Stimulated activated CD4-positive, alpha-beta T cell treated with anti-CD3 and anti-CD28 coated beads, Interleukin-1b, Interleukin-23, amount 100 ng/mL, for 24 hours (primary cell): ENCODE measurements at regions not wholly inside any gene's neighbourhood (a gene's known extent, or its start where the extent isn't known, plus 50 kb on each side); places are given as distances from the start of the nearest gene placed in this dataset.
"Not testable (repeated sequence)": the region's sequence is repeated elsewhere in the genome, so short reads cannot be mapped to it uniquely, and the experiment has no call there.

Experiments
- DNase-seq, 4 experiments: peaks; one replicate each; pipeline ENCODE4 v3.0.0-alpha.2; 2020; ENCODE audit warnings: low read depth in 4 of 4, low spot score in 1 of 4

GRCh38 chr5:106086352-106086751 lies 1584.4 kb downstream of the EFNA5 start:
- DNase-seq, result no peak

GRCh38 chr5:106085556-106085955 lies 1585.2 kb downstream of the EFNA5 start:
- no peak for DNase-seq

GRCh38 chr5:106085136-106085535 lies 1585.6 kb downstream of the EFNA5 start:
- no peak for DNase-seq

- DNase-seq, result no peak
Observed at GRCh38 chr5:106080535-106080934, 1590.2 kb downstream of the EFNA5 start.

- DNase-seq, result no peak
Observed at GRCh38 chr5:106076655-106077054, 1594.1 kb downstream of the EFNA5 start.

GRCh38 chr5:106072208-106072607 lies 1598.5 kb downstream of the EFNA5 start:
- DNase-seq, result no peak

- no peak for DNase-seq
Observed at GRCh38 chr5:106047341-106047740, 1623.4 kb downstream of the EFNA5 start.

- DNase-seq, result not testable (repeated sequence)
Observed at GRCh38 chr5:106032069-106032468, 1638.7 kb downstream of the EFNA5 start.

GRCh38 chr5:106028314-106028713 lies 1642.4 kb downstream of the EFNA5 start:
- no peak for DNase-seq

- no peak for DNase-seq
Observed at GRCh38 chr5:106020894-106021293, 1649.8 kb downstream of the EFNA5 start.

GRCh38 chr5:106019261-106019660 lies 1651.5 kb downstream of the EFNA5 start:
- no peak for DNase-seq

- DNase-seq, result no peak
Observed at GRCh38 chr5:106017243-106017857, 1653.4 kb downstream of the EFNA5 start.

- DNase-seq, result no peak
Observed at GRCh38 chr5:106014262-106014661, 1656.5 kb downstream of the EFNA5 start.

GRCh38 chr5:106006242-106006641 lies 1664.5 kb downstream of the EFNA5 start:
- no peak for DNase-seq

- DNase-seq, result not testable (repeated sequence)
Observed at GRCh38 chr5:105998991-105999390, 1671.7 kb downstream of the EFNA5 start.

- DNase-seq, result no peak
Observed at GRCh38 chr5:105993027-105993426, 1677.7 kb downstream of the EFNA5 start.

- DNase-seq, result no peak
Observed at GRCh38 chr5:105982526-105982925, 1688.2 kb downstream of the EFNA5 start.

- no peak for DNase-seq
Observed at GRCh38 chr5:105978011-105978410, 1692.7 kb downstream of the EFNA5 start.

GRCh38 chr5:105977163-105977562 lies 1693.6 kb downstream of the EFNA5 start:
- DNase-seq, result no peak

GRCh38 chr5:105970919-105971318 lies 1699.8 kb downstream of the EFNA5 start:
- no peak for DNase-seq

GRCh38 chr5:105968981-105969380 lies 1701.8 kb downstream of the EFNA5 start:
- DNase-seq, result no peak

GRCh38 chr5:105963696-105964255 lies 1707.0 kb downstream of the EFNA5 start:
- no peak for DNase-seq

GRCh38 chr5:105961572-105961971 lies 1709.2 kb downstream of the EFNA5 start:
- DNase-seq, result no peak
